T-cell (primary cell): ENCODE measurements at regions not wholly inside any gene's neighbourhood (a gene's known extent, or its start where the extent isn't known, plus 50 kb on each side); places are given as distances from the start of the nearest gene placed in this dataset.

Experiments
- ATAC-seq, 4 experiments: fragments of 200-7000 bp in 3 of 4; fragments of 150-1000 bp in 1 of 4; cut with Tn5 transposase; replicated peaks in 1 of 4; 1 replicate in 3 of 4; 2 replicates in 1 of 4; pipeline ENCODE4 v1.10.0; 2021; ENCODE audit warnings: moderate library complexity in 3 of 4, mild to moderate bottlenecking in 2 of 4, moderate number of reproducible peaks in 1 of 4
- CTCF ChIA-PET, 2 donors: fragments of 300-600 bp; sonication (Branson Sonifier 250); formaldehyde crosslinking; loops; one replicate each; lab custom pipeline; 2022; ENCODE audit warnings: antibody characterized with exemption in 2 of 2; lab: Charles Lee
- POLR2A ChIA-PET, 2 donors: fragments of 300-600 bp; sonication (Branson Sonifier 250); formaldehyde crosslinking; loops; one replicate each; lab custom pipeline; 2022; ENCODE audit warnings: antibody characterized with exemption in 2 of 2; lab: Charles Lee
- DNase-seq, 35 experiments: peaks; one replicate each; pipeline versions ENCODE4 v3.0.0 to v3.0.0-alpha.2; 2013 to 2023
- H3K27ac ChIP-seq: one replicate; pipeline ENCODE4 v1.5.1; 2013; ENCODE audit warnings: low read length
- H3K27me3 ChIP-seq, 2 experiments: replicated peaks in 1 of 2; 1 replicate in 1 of 2; 2 replicates in 1 of 2; pipeline versions ENCODE4 v1.6.1 to v1.7.0; 2013; ENCODE audit warnings: low read length in 1 of 2, mixed read lengths in 1 of 2; ENCODE audit not compliant: control insufficient read depth in 2 of 2, insufficient read depth in 2 of 2; ENCODE audit errors: extremely low read depth in 1 of 2
- H3K36me3 ChIP-seq, 2 donors: 1 replicate in 1 of 2; 2 replicates in 1 of 2; pipeline versions ENCODE4 v1.6.1 to v1.7.0; 2013; ENCODE audit warnings: low read length in 1 of 2; ENCODE audit not compliant: control insufficient read depth in 2 of 2, insufficient read depth in 1 of 2; ENCODE audit errors: extremely low read depth in 1 of 2
- H3K4me1 ChIP-seq, 2 experiments: 1 replicate in 1 of 2; 2 replicates in 1 of 2; pipeline versions ENCODE4 v1.6.1 to v1.7.0; 2013; ENCODE audit warnings: low read length in 2 of 2, mixed read lengths in 1 of 2; ENCODE audit not compliant: insufficient read depth in 2 of 2, control insufficient read depth in 1 of 2; ENCODE audit errors: extremely low read depth in 1 of 2
- H3K4me3 ChIP-seq, 2 donors: 1 replicate in 1 of 2; 2 replicates in 1 of 2; pipeline versions ENCODE4 v1.5.1 to v1.7.0; 2013; ENCODE audit warnings: mild to moderate bottlenecking in 2 of 2, low read length in 1 of 2, moderate library complexity in 1 of 2; ENCODE audit not compliant: control insufficient read depth in 1 of 2; ENCODE audit errors: extremely low read depth in 1 of 2
- H3K9me3 ChIP-seq: 2 replicates; pipeline ENCODE4 v1.7.0; 2013
- H3K27ac Mint-ChIP-seq, 2 donors: one replicate each; pipeline ENCODE4 v1.8.0; 2020 to 2021; ENCODE audit warnings: mild to moderate bottlenecking in 2 of 2, mixed read lengths in 2 of 2
- H3K27me3 Mint-ChIP-seq, 2 donors: one replicate each; pipeline ENCODE4 v1.8.0; 2021 to 2022; ENCODE audit warnings: mixed read lengths in 2 of 2
- H3K36me3 Mint-ChIP-seq: one replicate; pipeline ENCODE4 v1.8.0; 2021; ENCODE audit warnings: mixed read lengths
- H3K4me1 Mint-ChIP-seq, 3 donors: one replicate each; pipeline ENCODE4 v1.8.0; 2020 to 2022; ENCODE audit warnings: mixed read lengths in 3 of 3, mild to moderate bottlenecking in 1 of 3
- H3K4me3 Mint-ChIP-seq, 3 donors: one replicate each; pipeline ENCODE4 v1.8.0; 2020 to 2022; ENCODE audit warnings: mild to moderate bottlenecking in 3 of 3, mixed read lengths in 3 of 3, moderate library complexity in 3 of 3
- H3K9me3 Mint-ChIP-seq, 3 donors: one replicate each; pipeline ENCODE4 v1.8.0; 2020 to 2022; ENCODE audit warnings: mixed read lengths in 3 of 3
- WGBS: methylation state at CpG from one replicate; pipeline ENCODE4 v1.1.5; 2013; ENCODE audit warnings: missing lambda C conversion rate; ENCODE audit not compliant: insufficient coverage; 5-methylcytosine and 5-hydroxymethylcytosine counted together

DNA sequence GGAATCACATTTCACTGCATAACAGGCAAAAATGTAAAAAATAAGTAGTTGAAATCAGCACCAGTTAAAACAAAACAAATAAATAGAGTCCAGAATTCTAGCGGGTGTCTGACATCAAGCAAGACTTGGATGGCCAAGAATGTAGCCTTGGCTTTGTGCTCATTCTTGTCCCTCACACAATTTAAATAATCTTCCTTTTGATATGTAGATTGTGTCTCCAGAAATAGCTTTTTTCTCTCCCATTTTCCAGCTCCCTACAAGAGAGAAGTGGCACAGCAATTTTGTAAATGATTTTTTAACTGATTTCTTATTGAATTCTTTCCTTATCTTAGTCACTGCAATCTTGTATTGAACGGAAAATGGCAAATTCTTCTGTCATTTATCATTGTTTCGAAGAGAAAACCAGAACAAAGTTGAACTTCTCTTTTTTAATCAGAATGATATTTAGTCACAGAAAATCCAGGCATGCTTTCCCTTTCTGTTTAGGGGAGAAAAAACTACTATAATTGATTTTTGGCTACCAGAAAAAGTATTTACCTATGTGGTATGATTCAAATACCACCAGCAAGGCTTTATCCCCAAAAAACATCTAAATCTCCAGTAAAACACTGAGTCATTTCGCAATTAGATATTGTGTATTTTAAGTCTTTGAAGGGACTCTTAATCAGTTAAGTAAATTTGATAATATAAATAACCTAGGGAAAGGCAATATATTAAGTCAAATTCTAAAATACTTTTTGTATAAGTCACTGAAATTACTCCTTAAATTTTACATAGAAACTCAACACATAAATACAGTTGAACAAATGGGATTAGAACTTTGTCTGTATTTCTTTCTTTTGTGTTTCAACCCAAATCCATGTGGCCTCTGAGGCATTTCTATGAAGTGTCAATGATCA lies 481.7 kb downstream of the GBE1 start:
- Histone ChIP-seq H3K27ac (no peak overlapping the region), H3K4me1 (no peaks in the 10 kb centered on the region), H3K27me3 (no peaks in the 10 kb centered on the region), H3K9me3 (no peaks in the 10 kb centered on the region), H3K4me3 (no peak overlapping the region), H3K36me3 (no peaks in the 10 kb centered on the region)
- no peak for DNase-seq
- peaks cover 0 to 11% (median 10%) of the 10 kb centered on the region in 3 donors for H3K9me3 Mint-ChIP-seq
- WGBS: no CpG with 5 or more reads among the region's 4 CpGs
- no peak for ATAC-seq
- no peaks in the 10 kb centered on the region for H3K27me3 Mint-ChIP-seq
- ChIA-PET POLR2A (no interaction called here), CTCF (interaction anchor here in 1 of 2 donors (0.6 kb wide), 1 partner anchor 11 kb away, joined by 3 read pairs; no protein-coding TSS in a partner anchor)
- no peak overlapping the region for H3K4me3 Mint-ChIP-seq
- no peaks in the 10 kb centered on the region for H3K36me3 Mint-ChIP-seq
- no peaks in the 10 kb centered on the region for H3K4me1 Mint-ChIP-seq
- H3K27ac Mint-ChIP-seq: no peak overlapping the region

- Histone ChIP-seq H3K27me3 (no peaks in the 10 kb centered on the region), H3K36me3 (no peaks in the 10 kb centered on the region), H3K4me1 (no peaks in the 10 kb centered on the region), H3K27ac (no peak overlapping the region), H3K4me3 (no peak overlapping the region), H3K9me3 (no peaks in the 10 kb centered on the region)
- Mint-ChIP-seq H3K27me3 (no peaks in the 10 kb centered on the region), H3K4me3 (no peak overlapping the region), H3K27ac (no peak overlapping the region), H3K9me3 (peaks cover 0 to 11% (median 10%) of the 10 kb centered on the region in 3 donors), H3K4me1 (no peaks in the 10 kb centered on the region), H3K36me3 (no peaks in the 10 kb centered on the region)
- no peak for ATAC-seq
- no peak for DNase-seq
- POLR2A ChIA-PET: no interaction called here
- CTCF ChIA-PET: no interaction called here
These were observed 483.6 kb downstream of the GBE1 start for GRCh38 chr3:81277853-81278252.

GRCh38 chr3:81274671-81275070 lies 486.8 kb downstream of the GBE1 start:
- H3K27me3 Mint-ChIP-seq: no peaks in the 10 kb centered on the region
- Histone ChIP-seq H3K27me3 (no peaks in the 10 kb centered on the region), H3K36me3 (no peaks in the 10 kb centered on the region), H3K4me3 (no peak overlapping the region), H3K27ac (no peak overlapping the region), H3K9me3 (no peaks in the 10 kb centered on the region), H3K4me1 (no peaks in the 10 kb centered on the region)
- POLR2A ChIA-PET: no interaction called here
- no peak for ATAC-seq
- H3K9me3 Mint-ChIP-seq: peaks cover 0 to 10% (median 3%) of the 10 kb centered on the region in 3 donors
- no peaks in the 10 kb centered on the region for H3K36me3 Mint-ChIP-seq
- 50% methylated on average over 1 of the region's 2 CpGs for WGBS
- DNase-seq: no peak
- CTCF ChIA-PET: no interaction called here
- no peak overlapping the region for H3K27ac Mint-ChIP-seq
- no peaks in the 10 kb centered on the region for H3K4me1 Mint-ChIP-seq
- H3K4me3 Mint-ChIP-seq: no peak overlapping the region

DNA sequence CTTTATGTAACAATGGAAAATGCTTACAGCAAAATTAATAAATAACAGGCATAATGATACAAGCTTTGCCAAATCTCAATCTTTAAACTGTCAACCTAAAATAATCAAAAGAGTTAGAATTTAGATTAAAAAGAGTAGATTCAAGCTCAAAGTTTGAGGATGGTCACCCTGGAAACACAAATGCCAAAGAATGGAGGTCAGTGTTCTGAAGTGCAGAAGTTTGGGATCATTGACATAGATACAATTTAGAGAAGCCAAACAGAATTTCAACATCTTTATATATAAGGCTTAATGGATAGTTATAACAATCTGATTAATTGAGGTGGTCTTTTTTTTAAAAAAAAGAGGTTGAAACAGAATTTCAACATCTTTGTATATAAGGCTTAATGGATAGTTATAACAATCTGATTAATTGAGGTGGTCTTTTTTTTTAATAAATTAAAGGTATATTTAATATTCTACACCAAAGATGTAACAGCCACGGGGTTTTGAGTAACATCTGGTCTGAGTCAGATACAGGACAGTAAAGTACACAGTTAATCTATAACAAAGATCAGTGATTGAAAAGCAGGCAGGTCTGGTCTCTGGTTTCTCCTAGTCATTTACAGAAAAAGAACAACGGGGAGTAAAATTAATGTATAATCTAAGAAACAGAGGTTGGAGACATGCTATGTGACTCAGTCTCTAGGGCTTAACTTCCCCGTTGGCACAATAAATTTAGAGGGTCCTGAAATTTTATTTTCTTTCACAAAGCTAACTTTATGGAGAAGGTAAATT lies 490.7 kb downstream of the GBE1 start:
- DNase-seq (no peak), ATAC-seq (no peak)
- Mint-ChIP-seq H3K36me3 (no peaks in the 10 kb centered on the region), H3K27ac (no peak overlapping the region), H3K9me3 (peaks cover 0 to 12% (median 5%) of the 10 kb centered on the region in 3 donors), H3K4me3 (no peak overlapping the region), H3K4me1 (no peaks in the 10 kb centered on the region), H3K27me3 (no peaks in the 10 kb centered on the region)
- Histone ChIP-seq H3K9me3 (no peaks in the 10 kb centered on the region), H3K4me1 (no peaks in the 10 kb centered on the region), H3K27me3 (no peaks in the 10 kb centered on the region), H3K27ac (no peak overlapping the region), H3K4me3 (no peak overlapping the region), H3K36me3 (no peaks in the 10 kb centered on the region)
- CTCF ChIA-PET: no interaction called here
- POLR2A ChIA-PET: no interaction called here
- no CpG with 5 or more reads among the region's 3 CpGs for WGBS

DNA sequence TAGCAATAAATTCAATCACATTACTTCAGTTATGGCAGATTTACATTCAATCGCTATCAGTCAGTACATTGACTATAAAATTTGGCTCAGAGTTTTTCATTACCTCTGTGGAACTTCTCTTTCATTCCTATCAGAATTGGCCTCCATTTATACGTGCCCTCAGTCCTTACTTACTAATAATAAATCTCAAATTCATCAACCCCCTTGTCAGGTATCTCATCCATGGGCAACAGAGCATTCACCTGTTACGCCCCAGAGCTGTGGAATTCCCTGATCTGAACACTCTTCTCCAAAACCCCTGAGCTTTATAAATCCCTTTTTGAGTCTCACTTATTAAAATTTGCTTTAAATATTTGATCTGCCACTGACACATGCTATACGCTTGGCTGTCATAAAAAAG lies 492.9 kb downstream of the GBE1 start:
- Mint-ChIP-seq H3K27me3 (no peaks in the 10 kb centered on the region), H3K36me3 (no peaks in the 10 kb centered on the region), H3K4me1 (no peaks in the 10 kb centered on the region), H3K4me3 (no peak overlapping the region), H3K27ac (no peak overlapping the region), H3K9me3 (peaks cover 0 to 9% (median 5%) of the 10 kb centered on the region in 3 donors)
- H3K9me3 ChIP-seq: no peaks in the 10 kb centered on the region
- POLR2A ChIA-PET: no interaction called here
- H3K4me1 ChIP-seq: no peaks in the 10 kb centered on the region
- WGBS: 68% methylated on average over 2 of the region's 4 CpGs
- CTCF ChIA-PET: interaction anchor here in 1 of 2 donors (0.8 kb wide), 1 partner anchor 11 kb away, joined by 3 read pairs; no protein-coding TSS in a partner anchor
- H3K27me3 ChIP-seq: no peaks in the 10 kb centered on the region
- no peak overlapping the region for H3K27ac ChIP-seq
- DNase-seq (no peak), ATAC-seq (no peak)
- H3K4me3 ChIP-seq: no peak overlapping the region
- H3K36me3 ChIP-seq: no peaks in the 10 kb centered on the region

- ATAC-seq (no peak), DNase-seq (no peak)
- Mint-ChIP-seq H3K27ac (no peak overlapping the region), H3K36me3 (no peaks in the 10 kb centered on the region), H3K4me1 (no peaks in the 10 kb centered on the region), H3K4me3 (no peak overlapping the region), H3K9me3 (peaks cover 6 to 8% (median 8%) of the 10 kb centered on the region in 3 donors), H3K27me3 (no peaks in the 10 kb centered on the region)
- ChIA-PET CTCF (no interaction called here), POLR2A (no interaction called here)
- Histone ChIP-seq H3K36me3 (no peaks in the 10 kb centered on the region), H3K27ac (no peak overlapping the region), H3K4me3 (no peak overlapping the region), H3K4me1 (no peaks in the 10 kb centered on the region), H3K27me3 (no peaks in the 10 kb centered on the region), H3K9me3 (no peaks in the 10 kb centered on the region)
- WGBS: no CpG with 5 or more reads among the region's 1 CpG
These were observed 499.4 kb downstream of the GBE1 start for GRCh38 chr3:81261996-81262395.
